ENCODE measurements at regions not wholly inside any gene's neighbourhood (a gene's known extent, or its start where the extent isn't known, plus 50 kb on each side); places are given as distances from the start of the nearest gene placed in this dataset.

DNA sequence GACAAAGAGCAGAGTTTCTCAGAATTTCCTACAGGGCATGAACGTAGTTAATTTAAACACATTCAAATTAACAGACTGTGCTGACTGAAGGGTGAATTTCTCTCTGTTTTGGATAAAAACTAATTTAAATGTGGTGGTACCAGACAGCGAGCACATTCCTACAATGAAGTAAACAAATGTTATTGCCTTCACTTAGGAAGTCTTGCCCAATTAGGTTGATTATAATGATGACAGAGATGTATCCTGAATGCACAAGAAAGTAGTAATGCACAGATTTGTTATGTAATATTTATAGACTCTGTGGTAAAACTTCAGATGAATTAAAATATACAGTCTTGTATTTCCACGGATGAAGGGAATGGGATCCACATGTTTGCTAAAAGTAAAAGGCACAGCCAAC, 507.2 kb downstream of the EPHA4 start:
- no CpG with 5 or more reads among the region's 3 CpGs for WGBS (ENCODE audit: insufficient coverage, insufficient read length)
- no peak overlapping the region for H3K4me3 ChIP-seq (ENCODE audit: low read length)
- no peak overlapping the region for H3K27ac ChIP-seq (ENCODE audit: low read length)
- no peak for DNase-seq (ENCODE audit: low read depth, low spot score)
- H3K4me1 ChIP-seq (ENCODE audit: control insufficient read depth, insufficient read depth, low read length): no peaks in the 10 kb centered on the region
- no peaks in the 10 kb centered on the region for H3K9me3 ChIP-seq (ENCODE audit: control insufficient read depth, insufficient read depth, low read length)
- no peaks in the 10 kb centered on the region for H3K36me3 ChIP-seq (ENCODE audit: control insufficient read depth, insufficient read depth, low read length)
- no peaks in the 10 kb centered on the region for H3K27me3 ChIP-seq (ENCODE audit: control insufficient read depth, insufficient read depth, low read length)

DNA sequence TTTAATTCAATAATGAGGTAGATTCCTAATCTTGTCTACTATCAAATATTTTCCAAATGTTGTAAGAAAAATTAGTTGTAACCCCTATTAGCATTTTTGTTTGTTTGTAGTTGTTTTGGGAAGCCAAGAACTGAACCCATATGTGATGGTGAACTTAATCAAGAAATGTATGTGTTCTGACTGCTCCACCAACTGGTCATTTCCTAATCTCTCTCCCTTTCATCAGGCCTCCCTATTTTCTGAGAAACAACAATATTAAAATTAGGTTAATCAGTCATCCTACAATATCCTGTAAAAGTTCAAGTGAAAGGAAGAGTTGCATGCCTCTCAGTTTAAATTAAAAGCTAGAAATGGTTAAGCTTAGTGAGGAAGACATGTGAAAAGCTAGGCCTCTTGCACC, 504.0 kb downstream of the EPHA4 start:
- no peak overlapping the region for H3K27ac ChIP-seq (ENCODE audit: low read length)
- H3K4me3 ChIP-seq (ENCODE audit: low read length): no peak overlapping the region
- H3K9me3 ChIP-seq (ENCODE audit: control insufficient read depth, insufficient read depth, low read length): peaks cover 2% of the 10 kb centered on the region; the same call in 1 of the 2 replicates
- no peaks in the 10 kb centered on the region for H3K4me1 ChIP-seq (ENCODE audit: control insufficient read depth, insufficient read depth, low read length)
- H3K27me3 ChIP-seq (ENCODE audit: control insufficient read depth, insufficient read depth, low read length): no peaks in the 10 kb centered on the region
- DNase-seq (ENCODE audit: low read depth, low spot score): no peak
- no peaks in the 10 kb centered on the region for H3K36me3 ChIP-seq (ENCODE audit: control insufficient read depth, insufficient read depth, low read length)

- no peaks in the 10 kb centered on the region for H3K27me3 ChIP-seq (ENCODE audit: control insufficient read depth, insufficient read depth, low read length)
- no CpG with 5 or more reads among the region's 1 CpG for WGBS (ENCODE audit: insufficient coverage, insufficient read length)
- H3K4me3 ChIP-seq (ENCODE audit: low read length): no peak overlapping the region
- DNase-seq (ENCODE audit: low read depth, low spot score): no peak
- peaks cover 2% of the 10 kb centered on the region; the same call in 1 of the 2 replicates for H3K9me3 ChIP-seq (ENCODE audit: control insufficient read depth, insufficient read depth, low read length)
- no peaks in the 10 kb centered on the region for H3K36me3 ChIP-seq (ENCODE audit: control insufficient read depth, insufficient read depth, low read length)
- H3K4me1 ChIP-seq (ENCODE audit: control insufficient read depth, insufficient read depth, low read length): no peaks in the 10 kb centered on the region
- no peak overlapping the region for H3K27ac ChIP-seq (ENCODE audit: low read length)
Measured at GRCh38 chr2:221070106-221070505, 502.0 kb downstream of the EPHA4 start.

DNA sequence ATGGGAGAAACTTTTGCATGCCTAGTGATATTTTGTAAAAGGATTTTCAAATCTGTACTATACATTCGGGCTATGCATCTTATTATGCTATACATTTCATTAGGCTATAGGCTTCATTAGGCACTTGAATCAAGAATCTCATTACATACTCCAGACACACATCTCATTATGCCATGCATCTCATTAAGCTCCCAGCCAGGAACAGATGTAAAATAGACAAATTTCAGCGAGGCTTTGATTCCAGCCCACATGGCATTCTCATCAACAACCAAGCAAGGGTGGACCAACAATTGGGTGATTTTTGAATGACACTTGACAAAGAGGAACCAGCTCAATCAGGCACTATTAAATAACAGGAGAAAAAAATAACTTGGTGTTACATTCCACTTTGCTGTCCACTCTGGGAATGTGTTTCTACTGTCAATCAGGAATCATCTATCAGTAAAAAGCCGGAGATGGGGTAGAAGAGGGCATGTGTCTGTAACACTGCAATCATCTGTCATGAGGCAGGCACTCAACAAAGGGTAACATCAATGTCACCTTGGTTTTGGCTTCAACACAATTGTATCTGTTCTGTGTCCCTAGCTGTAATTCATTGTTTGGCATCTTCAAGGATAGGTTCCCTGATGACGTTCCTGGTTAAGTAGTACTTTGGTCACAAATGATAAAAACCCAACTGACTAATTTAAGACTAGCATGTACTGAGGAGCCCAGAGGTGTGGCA, 498.6 kb downstream of the EPHA4 start:
- H3K4me1 ChIP-seq (ENCODE audit: control insufficient read depth, insufficient read depth, low read length): no peaks in the 10 kb centered on the region
- no peaks in the 10 kb centered on the region for H3K27me3 ChIP-seq (ENCODE audit: control insufficient read depth, insufficient read depth, low read length)
- H3K9me3 ChIP-seq (ENCODE audit: control insufficient read depth, insufficient read depth, low read length): peaks cover 2% of the 10 kb centered on the region; the same call in 1 of the 2 replicates
- no peak overlapping the region for H3K4me3 ChIP-seq (ENCODE audit: low read length)
- DNase-seq (ENCODE audit: low read depth, low spot score): no peak
- WGBS (ENCODE audit: insufficient coverage, insufficient read length): no CpG with 5 or more reads among the region's 4 CpGs
- H3K27ac ChIP-seq (ENCODE audit: low read length): no peak overlapping the region
- H3K36me3 ChIP-seq (ENCODE audit: control insufficient read depth, insufficient read depth, low read length): no peaks in the 10 kb centered on the region

DNA sequence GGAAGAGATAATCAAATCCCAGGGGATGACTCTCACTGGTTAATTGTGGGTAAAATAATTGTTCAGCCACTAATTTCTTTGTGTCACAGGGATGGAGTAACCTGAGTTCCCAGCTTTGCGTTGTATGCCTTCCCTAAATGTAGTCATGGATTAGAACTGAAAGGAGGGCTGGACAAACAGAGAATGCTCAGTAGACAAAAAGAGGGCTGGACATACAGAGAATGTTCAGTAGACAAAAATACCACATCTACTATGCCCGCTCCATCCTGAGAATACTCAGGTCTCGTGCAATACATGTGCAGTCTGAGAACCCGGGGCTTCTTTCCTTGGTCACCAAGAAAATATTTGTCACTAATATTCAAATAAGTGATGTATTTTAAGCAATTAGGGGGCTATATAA, 497.9 kb downstream of the EPHA4 start:
- no peaks in the 10 kb centered on the region for H3K36me3 ChIP-seq (ENCODE audit: control insufficient read depth, insufficient read depth, low read length)
- H3K4me3 ChIP-seq (ENCODE audit: low read length): no peak overlapping the region
- no peaks in the 10 kb centered on the region for H3K4me1 ChIP-seq (ENCODE audit: control insufficient read depth, insufficient read depth, low read length)
- H3K9me3 ChIP-seq (ENCODE audit: control insufficient read depth, insufficient read depth, low read length): peaks cover 2% of the 10 kb centered on the region; the same call in 1 of the 2 replicates
- no CpG with 5 or more reads among the region's 4 CpGs for WGBS (ENCODE audit: insufficient coverage, insufficient read length)
- H3K27ac ChIP-seq (ENCODE audit: low read length): no peak overlapping the region
- no peaks in the 10 kb centered on the region for H3K27me3 ChIP-seq (ENCODE audit: control insufficient read depth, insufficient read depth, low read length)
- DNase-seq (ENCODE audit: low read depth, low spot score): no peak

GRCh38 chr2:221075203-221075602, 496.9 kb downstream of the EPHA4 start:
- DNase-seq (ENCODE audit: low read depth, low spot score): no peak
- WGBS (ENCODE audit: insufficient coverage, insufficient read length): no CpG with 5 or more reads among the region's 3 CpGs
- Histone ChIP-seq H3K4me3 (ENCODE audit: low read length) (no peak overlapping the region), H3K36me3 (ENCODE audit: control insufficient read depth, insufficient read depth, low read length) (no peaks in the 10 kb centered on the region), H3K27ac (ENCODE audit: low read length) (no peak overlapping the region), H3K9me3 (ENCODE audit: control insufficient read depth, insufficient read depth, low read length) (peaks cover 2% of the 10 kb centered on the region; the same call in 1 of the 2 replicates), H3K4me1 (ENCODE audit: control insufficient read depth, insufficient read depth, low read length) (no peaks in the 10 kb centered on the region), H3K27me3 (ENCODE audit: control insufficient read depth, insufficient read depth, low read length) (no peaks in the 10 kb centered on the region)

GRCh38 chr2:221077251-221077650, 494.9 kb downstream of the EPHA4 start:
- Histone ChIP-seq H3K27me3 (ENCODE audit: control insufficient read depth, insufficient read depth, low read length) (no peaks in the 10 kb centered on the region), H3K4me1 (ENCODE audit: control insufficient read depth, insufficient read depth, low read length) (no peaks in the 10 kb centered on the region), H3K4me3 (ENCODE audit: low read length) (no peak overlapping the region), H3K27ac (ENCODE audit: low read length) (no peak overlapping the region), H3K36me3 (ENCODE audit: control insufficient read depth, insufficient read depth, low read length) (no peaks in the 10 kb centered on the region), H3K9me3 (ENCODE audit: control insufficient read depth, insufficient read depth, low read length) (no peaks in the 10 kb centered on the region)
- no CpG with 5 or more reads among the region's 3 CpGs for WGBS (ENCODE audit: insufficient coverage, insufficient read length)
- no peak for DNase-seq (ENCODE audit: low read depth, low spot score)

- no peaks in the 10 kb centered on the region for H3K36me3 ChIP-seq (ENCODE audit: control insufficient read depth, insufficient read depth, low read length)
- no peaks in the 10 kb centered on the region for H3K27me3 ChIP-seq (ENCODE audit: control insufficient read depth, insufficient read depth, low read length)
- no peaks in the 10 kb centered on the region for H3K4me1 ChIP-seq (ENCODE audit: control insufficient read depth, insufficient read depth, low read length)
- no CpG with 5 or more reads among the region's 3 CpGs for WGBS (ENCODE audit: insufficient coverage, insufficient read length)
- no peaks in the 10 kb centered on the region for H3K9me3 ChIP-seq (ENCODE audit: control insufficient read depth, insufficient read depth, low read length)
- no peak overlapping the region for H3K4me3 ChIP-seq (ENCODE audit: low read length)
- no peak overlapping the region for H3K27ac ChIP-seq (ENCODE audit: low read length)
- DNase-seq (ENCODE audit: low read depth, low spot score): no peak
Measured at GRCh38 chr2:221077799-221078198, 494.3 kb downstream of the EPHA4 start.

DNA sequence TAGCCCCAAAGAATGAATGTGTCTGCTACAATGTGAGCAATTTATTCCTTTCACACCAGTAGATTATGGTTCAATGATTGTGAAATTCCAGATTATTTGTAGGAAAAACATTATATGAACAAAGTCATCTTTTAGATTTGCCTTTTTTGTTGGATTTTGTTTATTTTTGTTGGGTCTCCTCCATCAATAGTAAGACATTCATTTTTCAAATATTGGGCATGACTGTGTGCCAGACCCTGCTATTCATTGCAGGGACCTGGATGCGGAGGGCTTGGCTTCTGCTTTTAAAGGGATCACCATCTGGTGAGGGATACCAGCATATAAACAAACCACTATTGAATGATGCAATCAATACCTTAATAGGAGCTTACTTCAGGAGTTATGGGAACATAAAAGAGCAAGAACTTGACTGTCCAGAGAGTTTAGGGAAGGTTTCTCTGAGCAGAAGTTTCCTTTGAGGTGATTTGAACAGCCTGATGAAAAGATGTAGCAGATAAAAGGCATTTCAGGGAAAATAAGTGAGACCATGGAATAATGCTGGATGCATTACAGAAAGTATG, 486.7 kb downstream of the EPHA4 start:
- Histone ChIP-seq H3K4me3 (ENCODE audit: low read length) (no peak overlapping the region), H3K27me3 (ENCODE audit: control insufficient read depth, insufficient read depth, low read length) (no peaks in the 10 kb centered on the region), H3K4me1 (ENCODE audit: control insufficient read depth, insufficient read depth, low read length) (no peaks in the 10 kb centered on the region), H3K27ac (ENCODE audit: low read length) (no peak overlapping the region), H3K9me3 (ENCODE audit: control insufficient read depth, insufficient read depth, low read length) (no peaks in the 10 kb centered on the region), H3K36me3 (ENCODE audit: control insufficient read depth, insufficient read depth, low read length) (no peaks in the 10 kb centered on the region)
- no peak for DNase-seq (ENCODE audit: low read depth, low spot score)
- WGBS (ENCODE audit: insufficient coverage, insufficient read length): no CpG with 5 or more reads among the region's 1 CpG

DNA sequence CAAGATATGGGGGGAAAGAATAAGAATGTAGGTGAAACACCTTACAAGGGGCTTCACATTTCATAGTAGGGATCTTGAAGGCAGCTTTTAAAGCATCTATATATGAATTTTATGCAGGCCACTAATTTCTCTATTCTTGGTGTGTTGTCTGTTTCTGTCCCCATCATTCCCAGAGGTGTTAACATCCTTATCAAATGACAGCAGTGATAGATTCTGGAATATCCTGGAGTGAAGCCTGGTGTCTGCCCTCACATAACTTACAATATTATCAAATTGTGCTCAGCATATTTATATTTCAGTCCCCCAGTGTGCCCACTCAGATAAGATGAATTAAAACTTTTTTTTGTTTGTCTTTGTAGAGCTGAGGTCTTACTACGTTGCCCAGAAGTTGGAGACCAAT, 486.2 kb downstream of the EPHA4 start:
- no peaks in the 10 kb centered on the region for H3K36me3 ChIP-seq (ENCODE audit: control insufficient read depth, insufficient read depth, low read length)
- no peak for DNase-seq (ENCODE audit: low read depth, low spot score)
- no peak overlapping the region for H3K27ac ChIP-seq (ENCODE audit: low read length)
- no peak overlapping the region for H3K4me3 ChIP-seq (ENCODE audit: low read length)
- H3K4me1 ChIP-seq (ENCODE audit: control insufficient read depth, insufficient read depth, low read length): no peaks in the 10 kb centered on the region
- no peaks in the 10 kb centered on the region for H3K27me3 ChIP-seq (ENCODE audit: control insufficient read depth, insufficient read depth, low read length)
- WGBS (ENCODE audit: insufficient coverage, insufficient read length): no CpG with 5 or more reads among the region's 1 CpG
- no peaks in the 10 kb centered on the region for H3K9me3 ChIP-seq (ENCODE audit: control insufficient read depth, insufficient read depth, low read length)

DNA sequence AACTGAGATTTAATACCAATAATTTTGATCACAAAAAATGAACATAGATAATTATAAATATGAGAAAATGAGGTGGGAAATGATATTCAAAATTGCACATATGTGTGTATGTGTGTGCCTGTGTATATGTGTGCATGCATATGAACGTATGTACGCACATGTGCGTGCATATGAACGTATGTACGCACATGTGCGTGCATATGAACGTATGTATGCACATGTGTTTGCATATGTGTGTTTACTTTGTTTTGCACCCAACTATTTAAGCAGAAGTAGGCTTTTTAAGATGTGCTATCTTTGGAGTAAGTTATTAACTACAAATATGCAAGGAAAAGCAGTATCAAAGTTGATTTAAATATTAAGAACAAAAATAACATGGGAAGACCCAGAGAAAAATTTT, 484.3 kb downstream of the EPHA4 start:
- no peaks in the 10 kb centered on the region for H3K9me3 ChIP-seq (ENCODE audit: control insufficient read depth, insufficient read depth, low read length)
- H3K4me1 ChIP-seq (ENCODE audit: control insufficient read depth, insufficient read depth, low read length): no peaks in the 10 kb centered on the region
- WGBS (ENCODE audit: insufficient coverage, insufficient read length): no CpG with 5 or more reads among the region's 7 CpGs
- H3K27me3 ChIP-seq (ENCODE audit: control insufficient read depth, insufficient read depth, low read length): no peaks in the 10 kb centered on the region
- no peak for DNase-seq (ENCODE audit: low read depth, low spot score)
- H3K36me3 ChIP-seq (ENCODE audit: control insufficient read depth, insufficient read depth, low read length): no peaks in the 10 kb centered on the region
- H3K4me3 ChIP-seq (ENCODE audit: low read length): no peak overlapping the region
- no peak overlapping the region for H3K27ac ChIP-seq (ENCODE audit: low read length)
